H1 (cell line): ENCODE measurements at regions not wholly inside any gene's neighbourhood (a gene's known extent, or its start where the extent isn't known, plus 50 kb on each side); places are given as distances from the start of the nearest gene placed in this dataset.

Experiments used
- CTCF ChIA-PET: fragments of 300-600 bp; sonication (Branson Sonifier 250); formaldehyde crosslinking; loops from one replicate; lab custom pipeline; 2021; ENCODE audit not compliant: partially characterized antibody; lab: Charles Lee
- POLR2A ChIA-PET: fragments of 300-600 bp; sonication (Branson Sonifier 250); formaldehyde crosslinking; loops from one replicate; lab custom pipeline; 2021; ENCODE audit warnings: inconsistent platforms; ENCODE audit not compliant: partially characterized antibody; lab: Charles Lee
- DNase-seq, 2 experiments: peaks; one replicate each; pipeline versions ENCODE4 v3.0.0 to v3.0.0-alpha.2; 2010 to 2022; ENCODE audit warnings: low spot score in 2 of 2, low read depth in 1 of 2, mixed read lengths in 1 of 2
- FAIRE-seq: peaks from 2 replicates; lab custom pipeline; 2011; peaks lifted over from hg19 to GRCh38; lab: Jason Lieb, UNC
- H2AFZ ChIP-seq: 2 replicates; pipeline ENCODE4 v1.8.1; 2012; ENCODE audit warnings: low read length, inconsistent platforms
- H2AK5ac ChIP-seq: 2 replicates; pipeline ENCODE4 v1.6.1; 2013; ENCODE audit warnings: low read depth, low read length
- H2BK120ac ChIP-seq: replicated peaks from 2 replicates; pipeline ENCODE3; 2013; ENCODE audit warnings: low read depth, low read length, inconsistent platforms
- H2BK12ac ChIP-seq: 2 replicates; pipeline ENCODE4 v1.6.1; 2013; ENCODE audit warnings: low read depth, low read length
- H2BK15ac ChIP-seq: 2 replicates; pipeline ENCODE4 v1.6.1; 2013; ENCODE audit warnings: low read length
- H2BK20ac ChIP-seq: 2 replicates; pipeline ENCODE4 v1.6.1; 2013; ENCODE audit warnings: low read length
- H2BK5ac ChIP-seq: 2 replicates; pipeline ENCODE4 v1.6.1; 2013; ENCODE audit warnings: low read depth, low read length
- H3K14ac ChIP-seq: 2 replicates; pipeline ENCODE4 v1.6.1; 2013; ENCODE audit warnings: inconsistent platforms; ENCODE audit not compliant: insufficient read length
- H3K18ac ChIP-seq: 2 replicates; pipeline ENCODE4 v1.6.1; 2013; ENCODE audit warnings: low read length; ENCODE audit errors: extremely low read depth
- H3K23ac ChIP-seq: 2 replicates; pipeline ENCODE4 v1.6.1; 2013; ENCODE audit warnings: inconsistent platforms; ENCODE audit not compliant: insufficient read length
- H3K23me2 ChIP-seq: 2 replicates; pipeline ENCODE4 v1.6.1; 2013; ENCODE audit warnings: low read depth, low read length
- H3K27ac ChIP-seq: 2 replicates; pipeline ENCODE4 v1.6.1; 2011; ENCODE audit warnings: low read depth, low read length, inconsistent platforms
- H3K27me3 ChIP-seq, 4 experiments: replicated peaks in 1 of 4; 1 replicate in 1 of 4; 2 replicates in 3 of 4; pipeline versions ENCODE4 v1.6.1 to v1.8.1; 2011 to 2013; ENCODE audit warnings: low read length in 3 of 4, mild to moderate bottlenecking in 3 of 4, inconsistent platforms in 2 of 4, mixed read lengths in 2 of 4, moderate library complexity in 1 of 4; ENCODE audit not compliant: control insufficient read depth in 3 of 4, insufficient read depth in 3 of 4; ENCODE audit errors: extremely low read depth in 1 of 4
- H3K36me3 ChIP-seq, 4 experiments: 2 replicates each; pipeline versions ENCODE4 v1.6.1 to v1.8.1; 2011 to 2013; ENCODE audit warnings: mild to moderate bottlenecking in 4 of 4, low read length in 3 of 4, moderate library complexity in 2 of 4, control low read depth in 1 of 4, inconsistent platforms in 1 of 4; ENCODE audit not compliant: insufficient read depth in 4 of 4, control insufficient read depth in 2 of 4
- H3K4ac ChIP-seq: replicated peaks from 2 replicates; pipeline ENCODE3; 2013; ENCODE audit warnings: low read length, low read depth, mixed read lengths, inconsistent platforms; ENCODE audit not compliant: insufficient read length
- H3K4me1 ChIP-seq, 4 experiments: replicated peaks in 1 of 4; 1 replicate in 1 of 4; 2 replicates in 3 of 4; pipeline versions ENCODE4 v1.6.1 to v1.8.1; 2011 to 2013; ENCODE audit warnings: low read length in 3 of 4, inconsistent platforms in 2 of 4, mixed read lengths in 1 of 4; ENCODE audit not compliant: insufficient read depth in 4 of 4, control insufficient read depth in 3 of 4
- H3K4me2 ChIP-seq, 2 experiments: 2 replicates each; pipeline versions ENCODE4 v1.6.1 to v1.8.1; 2011 to 2013; ENCODE audit warnings: low read depth in 2 of 2, low read length in 2 of 2, control low read depth in 1 of 2, inconsistent platforms in 1 of 2, mild to moderate bottlenecking in 1 of 2; ENCODE audit not compliant: insufficient read depth in 1 of 2
- H3K4me3 ChIP-seq, 4 experiments: fragments of 200-600, 300-600 bp in 1 of 4; sonication (generic), shearing (Covaris generic), sonication (Bioruptor Twin) in 1 of 4; 2 replicates each; pipeline versions ENCODE4 v1.5.1 to v1.8.1; 2011 to 2016; ENCODE audit warnings: low read length in 4 of 4, low read depth in 3 of 4, control low read depth in 2 of 4, inconsistent platforms in 2 of 4, mild to moderate bottlenecking in 2 of 4, mixed read lengths in 1 of 4, moderate library complexity in 1 of 4; ENCODE audit not compliant: insufficient read depth in 2 of 4; ENCODE audit errors: extremely low read depth in 1 of 4
- H3K56ac ChIP-seq: replicated peaks from 2 replicates; pipeline ENCODE3; 2013; ENCODE audit warnings: low read depth, mild to moderate bottlenecking, mixed read lengths, low read length, inconsistent platforms; ENCODE audit not compliant: insufficient read length
- H3K79me1 ChIP-seq: 2 replicates; pipeline ENCODE4 v1.6.1; 2013; ENCODE audit warnings: low read depth, low read length, control low read depth
- H3K79me2 ChIP-seq, 2 experiments: 2 replicates each; pipeline versions ENCODE4 v1.6.1 to v1.8.1; 2012 to 2013; ENCODE audit warnings: low read length in 2 of 2, mild to moderate bottlenecking in 2 of 2, inconsistent platforms in 1 of 2; ENCODE audit not compliant: insufficient read depth in 2 of 2, control insufficient read depth in 1 of 2
- H3K9ac ChIP-seq, 4 experiments: replicated peaks in 1 of 4; 1 replicate in 1 of 4; 2 replicates in 3 of 4; pipeline versions ENCODE4 v1.6.1 to v1.8.1; 2011 to 2013; ENCODE audit warnings: low read depth in 3 of 4, low read length in 3 of 4, control low read depth in 2 of 4, mild to moderate bottlenecking in 2 of 4, moderate library complexity in 2 of 4, inconsistent platforms in 1 of 4; ENCODE audit errors: extremely low read depth in 1 of 4
- H3K9me3 ChIP-seq, 2 experiments: 2 replicates each; pipeline versions ENCODE4 v1.6.1 to v1.8.1; 2012 to 2013; ENCODE audit warnings: mild to moderate bottlenecking in 2 of 2, moderate library complexity in 2 of 2, control low read depth in 1 of 2, inconsistent platforms in 1 of 2, low read depth in 1 of 2, low read length in 1 of 2, mixed read lengths in 1 of 2; ENCODE audit not compliant: insufficient read depth in 2 of 2
- H4K20me1 ChIP-seq, 2 experiments: replicated peaks in 1 of 2; 2 replicates each; pipeline versions ENCODE3 to v1.8.1; 2011 to 2013; ENCODE audit warnings: inconsistent platforms in 2 of 2, low read length in 2 of 2, mild to moderate bottlenecking in 1 of 2; ENCODE audit not compliant: insufficient read depth in 2 of 2, control insufficient read depth in 1 of 2
- H4K5ac ChIP-seq: 2 replicates; pipeline ENCODE4 v1.6.1; 2013; ENCODE audit warnings: low read length, low read depth, mixed read lengths, inconsistent platforms; ENCODE audit not compliant: insufficient read length
- H4K8ac ChIP-seq: 2 replicates; pipeline ENCODE4 v1.8.0; 2013; ENCODE audit warnings: mild to moderate bottlenecking, moderate library complexity, low read length, inconsistent platforms; ENCODE audit not compliant: insufficient read depth; ENCODE audit errors: extremely low read depth
- H4K91ac ChIP-seq: replicated peaks from 2 replicates; pipeline ENCODE3; 2013; ENCODE audit warnings: low read length, mixed read lengths, inconsistent platforms; ENCODE audit not compliant: insufficient read length
- ATF3 ChIP-seq: IDR thresholded peaks from 2 replicates; pipeline ENCODE4 v1.6.1; 2011; ENCODE audit warnings: low read depth, mild to moderate bottlenecking, low read length; ENCODE audit not compliant: insufficient read depth
- CHD2 ChIP-seq: IDR thresholded peaks from 2 replicates; pipeline ENCODE4 v1.6.1; 2012; ENCODE audit warnings: low read length, improper control_type of control experiment
- FOSL1 ChIP-seq: IDR thresholded peaks from 2 replicates; pipeline ENCODE4 v1.6.1; 2011; ENCODE audit warnings: mild to moderate bottlenecking, low read depth, low read length, moderate library complexity; ENCODE audit not compliant: insufficient read depth
- HDAC2 ChIP-seq, 2 experiments: fragments of 300-600 bp in 1 of 2; sonication (generic) in 1 of 2; IDR thresholded peaks; 2 replicates each; pipeline ENCODE4 v1.6.1; 2011 to 2012; ENCODE audit warnings: low read depth in 2 of 2, low read length in 2 of 2, mild to moderate bottlenecking in 2 of 2, moderate library complexity in 2 of 2, borderline replicate concordance in 1 of 2, inconsistent platforms in 1 of 2
- MAX ChIP-seq: IDR thresholded peaks from 2 replicates; pipeline ENCODE4 v1.6.1; 2012; ENCODE audit warnings: inconsistent platforms
- WGBS, 2 experiments: shearing (Covaris generic) in 1 of 2; methylation state at CpG; one replicate each; pipeline versions ENCODE4 v1.1.6 to v1.1.7; 2013 to 2015; ENCODE audit warnings: low lambda C conversion rate in 2 of 2, mixed read lengths in 2 of 2, inconsistent platforms in 1 of 2, low coverage in 1 of 2, missing lambda C conversion rate in 1 of 2; ENCODE audit not compliant: insufficient replicate concordance in 2 of 2, insufficient coverage in 1 of 2, insufficient read length in 1 of 2; ENCODE audit errors: extremely low coverage in 1 of 2, missing lambda C conversion rate in 1 of 2; 5-methylcytosine and 5-hydroxymethylcytosine counted together

GRCh38 chr2:239870276-239870675 is 154.9 kb downstream of the NDUFA10 start:
- Histone ChIP-seq H4K5ac (no peak overlapping the region), H3K27me3 (no peaks in the 10 kb centered on the region), H2BK15ac (no peak overlapping the region), H3K9ac (no peak overlapping the region), H2BK5ac (no peak overlapping the region), H3K18ac (no peak overlapping the region), H3K56ac (no peak overlapping the region), H4K20me1 (peaks cover 0 to 30% of the 10 kb centered on the region in 2 experiments), H3K79me2 (peaks cover 0 to 4% of the 10 kb centered on the region in 2 experiments; a peak in 1 of 4 replicates), H3K4ac (no peak overlapping the region), H3K23me2 (peaks cover 32% of the 10 kb centered on the region; the same call in 1 of the 2 replicates), H4K91ac (no peak overlapping the region), H3K27ac (no peak overlapping the region), H3K14ac (no peak overlapping the region), H2BK120ac (no peak overlapping the region), H2AFZ (no peak overlapping the region), H3K36me3 (peaks cover 0 to 8% (median 0%) of the 10 kb centered on the region in 4 experiments; a peak in 1 of 8 replicates), H3K4me3 (no peak overlapping the region), H2AK5ac (no peak overlapping the region), H2BK12ac (no peak overlapping the region), H3K9me3 (peaks cover 5 to 31% of the 10 kb centered on the region in 2 experiments; a peak in 3 of 4 replicates), H3K4me1 (peaks cover 0 to 2% (median 0%) of the 10 kb centered on the region in 4 experiments; a peak in 1 of 7 replicates), H3K23ac (no peak overlapping the region), H3K79me1 (peaks cover 3% of the 10 kb centered on the region; the same call in 1 of the 2 replicates), H4K8ac (no peak overlapping the region), H3K4me2 (no peak overlapping the region), H2BK20ac (no peak overlapping the region)
- DNase-seq: no peak
- WGBS, 2 experiments: 97% methylated on average over 10 of the region's 12 CpGs; no CpG with 5 or more reads in 1 of the 2 experiments
- CTCF ChIA-PET: no interaction called here
- POLR2A ChIA-PET: no interaction called here
- no peak for FAIRE-seq
- TF ChIP-seq MAX (no peak), ATF3 (no peak), HDAC2 (IDR thresholded peaks at IDR 0.05; ENCODE audit: borderline replicate concordance in 1 of 2, low read depth in 2 of 2, low read length in 2 of 2) (no peak), FOSL1 (no peak), CHD2 (no peak)
